NCI-H2081 (cell line): ENCODE measurements at regions not wholly inside any gene's neighbourhood (a gene's known extent, or its start where the extent isn't known, plus 50 kb on each side); places are given as distances from the start of the nearest gene placed in this dataset.

ENCODE experiments used
- DNase-seq, 2 experiments: peaks; one replicate each; lab custom pipeline; 2025; lab: John Stamatoyannopoulos, UW

- DNase-seq: peak in 1 of 2 experiments; percentile 15
Measured at GRCh38 chr4:19783667-19784223, 468.0 kb upstream of the SLIT2 start.

GRCh38 chr4:19780871-19781270, 470.8 kb upstream of the SLIT2 start:
- DNase-seq: no peak

GRCh38 chr4:19776929-19777328, 474.8 kb upstream of the SLIT2 start:
- DNase-seq: no peak

- DNase-seq: no peak
Measured at GRCh38 chr4:19776021-19776459, 475.7 kb upstream of the SLIT2 start.

GRCh38 chr4:19774690-19775256, 476.9 kb upstream of the SLIT2 start:
- DNase-seq: no peak

GRCh38 chr4:19772581-19772980, 479.1 kb upstream of the SLIT2 start:
- DNase-seq: no peak

GRCh38 chr4:19756661-19757060, 495.0 kb upstream of the SLIT2 start:
- DNase-seq: no peak

- no peak for DNase-seq
Measured at GRCh38 chr4:19752599-19752998, 499.1 kb upstream of the SLIT2 start.

- DNase-seq: no peak
Measured at GRCh38 chr4:19748519-19749479, 502.9 kb upstream of the SLIT2 start.

GRCh38 chr4:19746377-19746776, 505.3 kb upstream of the SLIT2 start:
- no peak for DNase-seq

- no peak for DNase-seq
Measured at GRCh38 chr4:19743115-19743638, 508.5 kb upstream of the SLIT2 start.

- no peak for DNase-seq
Measured at GRCh38 chr4:19739101-19739651, 512.5 kb upstream of the SLIT2 start.

- peak; percentile 25 to 56 for DNase-seq
Measured at GRCh38 chr4:19736968-19737756, 514.5 kb upstream of the SLIT2 start.

GRCh38 chr4:19735012-19735411, 516.7 kb upstream of the SLIT2 start:
- DNase-seq: no peak

- no peak for DNase-seq
Measured at GRCh38 chr4:19729886-19730651, 521.6 kb upstream of the SLIT2 start.

- DNase-seq: no peak
Measured at GRCh38 chr4:19728773-19729172, 522.9 kb upstream of the SLIT2 start.

GRCh38 chr4:19727141-19727540, 524.6 kb upstream of the SLIT2 start:
- no peak for DNase-seq

- DNase-seq: no peak
Measured at GRCh38 chr4:19725130-19725529, 526.6 kb upstream of the SLIT2 start.

- DNase-seq: no peak
Measured at GRCh38 chr4:19722404-19722803, 529.3 kb upstream of the SLIT2 start.

GRCh38 chr4:19721587-19721986, 530.1 kb upstream of the SLIT2 start:
- DNase-seq: no peak

- no peak for DNase-seq
Measured at GRCh38 chr4:19720610-19721009, 531.1 kb upstream of the SLIT2 start.
